ENCODE measurements at regions not wholly inside any gene's neighbourhood (a gene's known extent, or its start where the extent isn't known, plus 50 kb on each side); places are given as distances from the start of the nearest gene placed in this dataset.

DNA sequence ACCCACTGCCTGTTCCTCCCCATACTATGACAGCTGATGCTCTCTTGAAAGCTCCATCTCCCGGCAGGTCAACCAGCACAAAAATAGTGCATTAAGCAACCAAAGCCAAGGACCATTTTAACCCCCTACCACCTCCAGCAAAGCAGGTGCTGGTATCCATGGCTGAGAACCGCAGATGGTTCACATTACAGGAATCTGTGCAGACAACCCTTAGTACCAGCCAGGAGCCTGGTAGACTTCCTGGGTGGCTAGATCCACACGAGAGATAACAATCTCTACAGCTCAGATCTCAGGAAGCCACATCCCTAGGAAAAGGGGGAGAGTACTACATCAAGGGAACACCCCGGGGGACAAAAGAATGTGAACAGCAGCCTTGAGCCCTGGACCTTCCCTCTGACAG, 248.0 kb downstream of the FGF13 start:
- Mint-ChIP-seq H3K27me3 (ENCODE audit: low read depth) (no peaks in the 10 kb centered on the region; the same call in 1 of the 2 replicates), H3K4me3 (no peak overlapping the region), H3K9me3 (peaks cover 9 to 75% of the 10 kb centered on the region in 2 experiments; a peak in 4 of 5 replicates), H3K27ac (no peak overlapping the region), H3K4me1 (no peaks in the 10 kb centered on the region), H3K36me3 (ENCODE audit: insufficient read depth in 1 of 3, low read depth in 3 of 3) (peaks cover 0 to 4% (median 0%) of the 10 kb centered on the region in 3 experiments; a peak in 2 of 7 replicates)
- no peak overlapping the region for H4K91ac ChIP-seq (ENCODE audit: insufficient read length, low read depth, low read length)
- H2AK5ac ChIP-seq (ENCODE audit: insufficient read length, low read length): no peak overlapping the region
- no peaks in the 10 kb centered on the region for H3K23me2 ChIP-seq (ENCODE audit: insufficient read length, low read depth, low read length, poor library complexity, severe bottlenecking)
- H4K5ac ChIP-seq (ENCODE audit: insufficient read length, low read depth, low read length): no peak overlapping the region
- no peak for TF ChIP-seq CTCF (conservative IDR thresholded peaks at IDR 0.05)
- no peak overlapping the region for H3K4me2 ChIP-seq (ENCODE audit: insufficient read depth, insufficient read length, low read length)
- H3K9ac ChIP-seq (ENCODE audit: extremely low read depth, insufficient read length, low read length): no peak overlapping the region
- H3K9me3 ChIP-seq (ENCODE audit: control insufficient read depth, low read depth, low read length): no peaks in the 10 kb centered on the region
- no peak overlapping the region for H2BK20ac ChIP-seq (ENCODE audit: low read depth, low read length, poor library complexity, severe bottlenecking)
- H3K4ac ChIP-seq (ENCODE audit: low read depth, low read length): no peak overlapping the region
- H3K18ac ChIP-seq (ENCODE audit: insufficient read length, low read depth, low read length): no peak overlapping the region
- H3K4me1 ChIP-seq (ENCODE audit: insufficient read depth, low read length): no peaks in the 10 kb centered on the region
- H3K14ac ChIP-seq (ENCODE audit: insufficient read depth, low read length): no peak overlapping the region
- H3K79me2 ChIP-seq (ENCODE audit: insufficient read depth, low read length): no peaks in the 10 kb centered on the region
- no peak overlapping the region for H2BK15ac ChIP-seq (ENCODE audit: low read depth, low read length)
- H3K23ac ChIP-seq (ENCODE audit: insufficient read length, low read depth, low read length): no peak overlapping the region
- H2BK120ac ChIP-seq (ENCODE audit: low read depth, low read length, poor library complexity, severe bottlenecking): no peak overlapping the region
- H3K79me1 ChIP-seq (ENCODE audit: insufficient read depth, low read depth, low read length, poor library complexity, severe bottlenecking): no peaks in the 10 kb centered on the region
- H2BK5ac ChIP-seq (ENCODE audit: insufficient read length, low read length): no peak overlapping the region
- H4K8ac ChIP-seq (replicated peaks; ENCODE audit: insufficient read length, low read depth, low read length): no peak overlapping the region
- no peaks in the 10 kb centered on the region for H4K20me1 ChIP-seq (ENCODE audit: control insufficient read depth, insufficient read depth, insufficient read length)
- H2AFZ ChIP-seq (ENCODE audit: low read length): no peak overlapping the region
- no peak for DNase-seq
- no peak overlapping the region for H3T11ph ChIP-seq (ENCODE audit: low read length)
- no CpG with 5 or more reads among the region's 4 CpGs for WGBS (ENCODE audit: extremely low coverage, insufficient read length, low lambda C conversion rate)
- no peak overlapping the region for H3K27ac ChIP-seq (ENCODE audit: insufficient read length, low read depth, low read length)
- no peaks in the 10 kb centered on the region for H3K27me3 ChIP-seq (ENCODE audit: insufficient read depth, low read length)
- H2BK12ac ChIP-seq (ENCODE audit: insufficient read length, low read depth, low read length): no peak overlapping the region
- H3K56ac ChIP-seq (ENCODE audit: insufficient read length, low read depth, low read length): no peak overlapping the region

Data from H9 (cell line).